ENCODE measurements at regions not wholly inside any gene's neighbourhood (a gene's known extent, or its start where the extent isn't known, plus 50 kb on each side); places are given as distances from the start of the nearest gene placed in this dataset.

DNA sequence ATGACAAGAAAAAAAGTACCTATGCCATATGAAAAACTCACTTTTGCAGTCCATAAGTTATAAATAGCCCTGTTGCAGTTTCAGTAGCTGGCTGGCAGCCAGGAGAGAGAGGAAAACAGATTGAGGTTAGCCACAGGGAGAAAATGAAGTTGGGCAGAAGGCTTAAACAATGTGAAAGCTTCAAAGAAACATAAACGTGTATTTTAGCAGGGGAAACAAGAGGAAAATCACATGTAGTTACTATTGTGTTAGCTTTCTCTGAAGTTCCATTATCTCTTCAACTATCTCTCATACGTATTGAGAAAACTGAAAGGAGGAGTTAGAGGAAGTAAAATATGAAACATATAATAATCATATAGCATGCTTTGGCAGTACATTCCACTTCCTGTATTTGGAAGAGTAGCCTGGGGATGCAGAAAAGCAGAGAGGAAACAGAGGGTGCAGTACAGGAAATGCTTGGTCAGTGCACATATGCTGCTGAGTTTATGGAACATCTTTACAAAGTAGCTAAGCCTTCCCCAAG, 1551.1 kb downstream of the EFNB2 start:
- H3K23ac ChIP-seq (ENCODE audit: insufficient read length), result no peak overlapping the region
- no peak overlapping the region for H3K14ac ChIP-seq (ENCODE audit: insufficient read length)
- DNase-seq (ENCODE audit: low read depth in 1 of 2, low spot score in 2 of 2) (no peak), FAIRE-seq (no peak)
- no peak overlapping the region for H2BK12ac ChIP-seq (ENCODE audit: low read depth, low read length)
- ChIA-PET CTCF (ENCODE audit: partially characterized antibody) (interaction anchor here (1.2 kb wide), 1 partner anchor 9 kb away, joined by 3 read pairs; no protein-coding TSS in a partner anchor), POLR2A (ENCODE audit: partially characterized antibody) (no interaction called here)
- no peaks in the 10 kb centered on the region for H3K23me2 ChIP-seq (ENCODE audit: low read depth, low read length)
- no peak overlapping the region for H3K4me3 ChIP-seq (ENCODE audit: extremely low read depth in 1 of 4, insufficient read depth in 2 of 4, low read depth in 3 of 4, low read length in 4 of 4)
- H2BK120ac ChIP-seq (replicated peaks; ENCODE audit: low read depth, low read length), result no peak overlapping the region
- H2BK5ac ChIP-seq (ENCODE audit: low read depth, low read length), result no peak overlapping the region
- no peak overlapping the region for H3K4me2 ChIP-seq (ENCODE audit: insufficient read depth in 1 of 2, low read depth in 2 of 2, low read length in 2 of 2)
- H3K27me3 ChIP-seq (replicated peaks in 1 of 4; ENCODE audit: control insufficient read depth in 3 of 4, extremely low read depth in 1 of 4, insufficient read depth in 3 of 4, low read length in 3 of 4), result no peaks in the 10 kb centered on the region
- no peak overlapping the region for H2AK5ac ChIP-seq (ENCODE audit: low read depth, low read length)
- H3K36me3 ChIP-seq (ENCODE audit: control insufficient read depth in 2 of 4, insufficient read depth in 4 of 4, low read length in 3 of 4), result no peaks in the 10 kb centered on the region
- no peak overlapping the region for H3K56ac ChIP-seq (replicated peaks; ENCODE audit: insufficient read length, low read depth, low read length)
- no peak overlapping the region for H2BK20ac ChIP-seq (ENCODE audit: low read length)
- no peaks in the 10 kb centered on the region for H4K20me1 ChIP-seq (replicated peaks in 1 of 2; ENCODE audit: control insufficient read depth in 1 of 2, insufficient read depth in 2 of 2, low read length in 2 of 2)
- no peak overlapping the region for H4K8ac ChIP-seq (ENCODE audit: extremely low read depth, insufficient read depth, low read length)
- H3K18ac ChIP-seq (ENCODE audit: extremely low read depth, low read length), result no peak overlapping the region
- H2AFZ ChIP-seq (ENCODE audit: low read length), result no peak overlapping the region
- H3K4ac ChIP-seq (replicated peaks; ENCODE audit: insufficient read length, low read depth, low read length), result no peak overlapping the region
- no peaks in the 10 kb centered on the region for H3K79me2 ChIP-seq (ENCODE audit: control insufficient read depth in 1 of 2, insufficient read depth in 2 of 2, low read length in 2 of 2)
- no peak overlapping the region for H4K91ac ChIP-seq (replicated peaks; ENCODE audit: insufficient read length, low read length)
- no peaks in the 10 kb centered on the region for H3K4me1 ChIP-seq (replicated peaks in 1 of 4; ENCODE audit: control insufficient read depth in 3 of 4, insufficient read depth in 4 of 4, low read length in 3 of 4)
- no peak overlapping the region for H4K5ac ChIP-seq (ENCODE audit: insufficient read length, low read depth, low read length)
- WGBS, 2 experiments (ENCODE audit: extremely low coverage in 1 of 2, insufficient coverage in 1 of 2, insufficient read length in 1 of 2, insufficient replicate concordance in 2 of 2, low coverage in 1 of 2, low lambda C conversion rate in 2 of 2, missing lambda C conversion rate in 1 of 2), result 82% methylated on average over 2 of the region's 2 CpGs; no CpG with 5 or more reads in 1 of the 2 experiments
- H3K9me3 ChIP-seq (ENCODE audit: insufficient read depth in 2 of 2, low read depth in 1 of 2, low read length in 1 of 2), result no peaks in the 10 kb centered on the region
- no peak overlapping the region for H3K9ac ChIP-seq (replicated peaks in 1 of 4; ENCODE audit: extremely low read depth in 1 of 4, low read depth in 3 of 4, low read length in 3 of 4)
- H3K79me1 ChIP-seq (ENCODE audit: low read depth, low read length), result no peaks in the 10 kb centered on the region
- no peak overlapping the region for H3K27ac ChIP-seq (ENCODE audit: low read depth, low read length)
- no peak overlapping the region for H2BK15ac ChIP-seq (ENCODE audit: low read length)
